VCaP (cell line): ENCODE measurements at regions not wholly inside any gene's neighbourhood (a gene's known extent, or its start where the extent isn't known, plus 50 kb on each side); places are given as distances from the start of the nearest gene placed in this dataset.

Source experiments
- H3K27ac ChIP-seq: fragments of 450-650 bp; 2 replicates; pipeline ENCODE4 v1.5.1; 2017
- CTCF ChIP-seq: fragments of 450-650 bp; conservative IDR thresholded peaks from 2 replicates; pipeline ENCODE4 v1.5.1; 2017; ENCODE audit warnings: mild to moderate bottlenecking, moderate library complexity

DNA sequence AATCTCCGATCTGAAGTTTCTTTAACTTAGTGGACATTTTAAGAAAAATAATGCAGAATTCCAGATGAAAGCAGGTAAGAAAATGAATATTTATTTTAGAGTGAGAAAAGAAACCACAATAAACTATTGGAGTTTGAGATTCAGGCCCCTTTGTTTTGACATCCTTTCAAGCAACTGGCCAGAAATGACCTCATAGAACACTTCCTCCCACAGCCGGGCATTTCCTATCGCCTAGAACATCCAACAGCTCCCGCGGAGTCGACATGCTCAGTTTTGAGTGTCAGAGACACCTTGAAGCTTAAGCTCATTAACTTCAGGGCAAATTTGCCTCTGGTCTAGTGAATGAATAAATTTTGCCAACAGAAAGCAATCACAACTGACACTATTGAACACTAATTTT is 369.2 kb downstream of the TLE4 start:
- TF ChIP-seq CTCF: no peak
- peak overlapping the region; percentile 88 for H3K27ac ChIP-seq

GRCh38 chr9:79939819-79940218 is 368.1 kb downstream of the TLE4 start:
- H3K27ac ChIP-seq: peak overlapping the region; percentile 88
- no peak for TF ChIP-seq CTCF

DNA sequence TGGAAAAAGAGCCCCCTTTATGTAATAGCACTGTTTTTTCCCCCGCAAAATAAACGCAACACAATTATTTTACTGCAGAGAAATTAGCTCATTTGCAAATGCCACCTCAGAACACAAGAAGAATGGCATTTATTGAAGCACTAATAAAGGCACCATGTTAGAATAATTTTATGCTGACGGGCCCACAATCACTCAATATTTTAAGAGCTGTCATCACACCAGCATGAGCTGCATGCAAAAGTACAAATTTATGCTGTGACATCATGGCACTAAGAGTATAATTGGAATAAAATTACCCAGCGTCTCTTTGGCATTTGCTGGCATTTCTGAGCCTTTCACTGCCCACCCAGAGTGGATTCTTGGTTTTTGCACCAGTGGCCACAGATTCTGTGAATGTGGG is 364.6 kb downstream of the TLE4 start:
- TF ChIP-seq CTCF: no peak
- H3K27ac ChIP-seq: no peak overlapping the region

- TF ChIP-seq CTCF: no peak
- no peak overlapping the region for H3K27ac ChIP-seq
Observed at GRCh38 chr9:79929285-79929684, 357.5 kb downstream of the TLE4 start.

DNA sequence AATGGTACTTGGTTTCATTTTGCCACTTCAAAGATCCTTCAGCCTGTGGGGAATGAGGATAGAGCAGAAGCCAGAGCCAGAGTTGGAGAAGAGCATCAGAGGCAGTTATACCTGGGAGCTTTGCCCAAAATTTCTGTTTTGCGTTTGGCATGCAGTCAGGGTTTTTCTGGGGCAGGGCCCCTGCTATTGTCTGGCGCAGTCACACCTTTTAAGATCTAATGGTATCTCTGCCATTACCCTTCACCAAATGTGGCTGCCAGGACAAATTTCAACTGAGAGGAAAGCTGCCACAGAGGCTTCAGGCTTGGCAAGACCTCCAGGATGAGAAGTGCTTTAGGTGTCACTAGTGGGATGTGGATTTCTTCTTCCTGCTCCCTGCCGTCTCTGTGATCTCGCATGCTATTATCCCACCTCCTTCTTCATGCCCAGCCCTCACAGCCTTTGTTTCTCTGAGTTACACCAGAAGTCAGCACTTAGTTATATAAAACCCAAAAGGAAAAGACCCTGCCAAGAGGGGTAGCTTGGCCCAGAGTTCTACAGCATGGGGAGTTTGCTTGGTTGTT is 357.0 kb downstream of the TLE4 start:
- no peak overlapping the region for H3K27ac ChIP-seq
- TF ChIP-seq CTCF: no peak

- H3K27ac ChIP-seq: no peak overlapping the region
- TF ChIP-seq CTCF: no peak
Observed at GRCh38 chr9:79925326-79925725, 353.6 kb downstream of the TLE4 start.

GRCh38 chr9:79924836-79925235 is 353.1 kb downstream of the TLE4 start:
- no peak overlapping the region for H3K27ac ChIP-seq
- no peak for TF ChIP-seq CTCF
